Type B pancreatic cell (in vitro differentiated cells): ENCODE measurements at regions not wholly inside any gene's neighbourhood (a gene's known extent, or its start where the extent isn't known, plus 50 kb on each side); places are given as distances from the start of the nearest gene placed in this dataset.

Source experiments
- DNase-seq: peaks from one replicate; pipeline ENCODE4 v3.0.0; 2021; ENCODE audit warnings: mixed read lengths; ENCODE audit not compliant: unreplicated experiment; ENCODE audit errors: extremely low spot score
- H3K27ac Mint-ChIP-seq: 2 replicates; pipeline ENCODE4 v1.8.0; 2021; ENCODE audit warnings: mild to moderate bottlenecking, mixed read lengths
- H3K27me3 Mint-ChIP-seq: 2 replicates; pipeline ENCODE4 v1.8.0; 2021; ENCODE audit warnings: mixed read lengths
- H3K36me3 Mint-ChIP-seq: 2 replicates; pipeline ENCODE4 v1.8.0; 2021; ENCODE audit warnings: mixed read lengths
- H3K4me1 Mint-ChIP-seq: one replicate; pipeline ENCODE4 v1.8.0; 2021; ENCODE audit warnings: mixed read lengths; ENCODE audit not compliant: unreplicated experiment
- H3K4me3 Mint-ChIP-seq: 2 replicates; pipeline ENCODE4 v1.8.0; 2021; ENCODE audit warnings: mild to moderate bottlenecking, mixed read lengths
- H3K9me3 Mint-ChIP-seq: 2 replicates; pipeline ENCODE4 v1.8.0; 2021; ENCODE audit warnings: mixed read lengths
- TF ChIP-seq, protein P1 (sequence below): fragments of 200-600 bp; sonication (generic); conservative IDR thresholded peaks from 2 replicates; pipeline ENCODE4 v1.5.0; 2021; ENCODE audit warnings: antibody characterized with exemption, mild to moderate bottlenecking

DNA sequence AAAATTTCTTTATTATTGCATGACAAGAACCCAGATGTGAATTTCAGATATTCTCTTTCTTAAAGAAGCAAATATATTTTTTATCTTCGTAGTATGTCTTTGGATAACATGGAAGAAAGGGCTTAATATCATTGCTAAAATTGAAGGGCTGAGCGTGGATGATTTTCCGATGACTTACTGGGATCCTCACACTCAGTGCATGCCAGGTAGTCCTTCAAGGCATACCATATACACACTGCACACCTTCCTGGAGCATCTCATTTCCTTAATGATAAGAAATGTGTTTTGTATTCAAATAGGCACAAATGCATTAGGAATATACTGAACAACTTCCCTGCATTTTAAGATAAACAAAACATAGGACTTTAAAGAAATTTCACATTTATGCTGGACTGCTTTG, 193.9 kb upstream of the MAP3K7 start:
- TF ChIP-seq, protein P1, sequence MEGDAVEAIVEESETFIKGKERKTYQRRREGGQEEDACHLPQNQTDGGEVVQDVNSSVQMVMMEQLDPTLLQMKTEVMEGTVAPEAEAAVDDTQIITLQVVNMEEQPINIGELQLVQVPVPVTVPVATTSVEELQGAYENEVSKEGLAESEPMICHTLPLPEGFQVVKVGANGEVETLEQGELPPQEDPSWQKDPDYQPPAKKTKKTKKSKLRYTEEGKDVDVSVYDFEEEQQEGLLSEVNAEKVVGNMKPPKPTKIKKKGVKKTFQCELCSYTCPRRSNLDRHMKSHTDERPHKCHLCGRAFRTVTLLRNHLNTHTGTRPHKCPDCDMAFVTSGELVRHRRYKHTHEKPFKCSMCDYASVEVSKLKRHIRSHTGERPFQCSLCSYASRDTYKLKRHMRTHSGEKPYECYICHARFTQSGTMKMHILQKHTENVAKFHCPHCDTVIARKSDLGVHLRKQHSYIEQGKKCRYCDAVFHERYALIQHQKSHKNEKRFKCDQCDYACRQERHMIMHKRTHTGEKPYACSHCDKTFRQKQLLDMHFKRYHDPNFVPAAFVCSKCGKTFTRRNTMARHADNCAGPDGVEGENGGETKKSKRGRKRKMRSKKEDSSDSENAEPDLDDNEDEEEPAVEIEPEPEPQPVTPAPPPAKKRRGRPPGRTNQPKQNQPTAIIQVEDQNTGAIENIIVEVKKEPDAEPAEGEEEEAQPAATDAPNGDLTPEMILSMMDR = no peak
- Mint-ChIP-seq H3K4me1 (no peaks in the 10 kb centered on the region), H3K9me3 (no peaks in the 10 kb centered on the region), H3K27ac (no peak overlapping the region), H3K36me3 (no peaks in the 10 kb centered on the region), H3K27me3 (peaks cover 8% of the 10 kb centered on the region), H3K4me3 (no peak overlapping the region)
- no peak for DNase-seq

DNA sequence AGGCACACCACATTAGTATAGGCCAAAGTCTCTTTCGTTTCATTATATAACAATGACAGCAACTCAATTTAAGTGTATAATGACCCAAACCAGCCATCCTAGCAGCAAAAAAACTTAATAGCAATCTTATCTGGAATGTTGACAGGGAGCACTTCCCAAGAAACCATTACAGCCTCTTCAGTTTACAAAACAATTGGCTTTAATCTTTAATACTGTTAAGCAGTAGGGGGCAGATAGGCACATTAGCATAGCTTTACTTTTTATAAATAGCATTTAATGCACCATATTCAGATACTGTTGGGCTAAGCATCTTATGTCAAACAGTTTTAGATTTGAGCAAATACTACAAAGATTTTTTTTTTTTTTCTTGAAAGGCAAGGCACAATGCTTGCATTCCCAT, 193.3 kb upstream of the MAP3K7 start:
- no peaks in the 10 kb centered on the region for H3K9me3 Mint-ChIP-seq
- H3K27me3 Mint-ChIP-seq = peaks cover 8% of the 10 kb centered on the region
- no peaks in the 10 kb centered on the region for H3K36me3 Mint-ChIP-seq
- no peaks in the 10 kb centered on the region for H3K4me1 Mint-ChIP-seq
- TF ChIP-seq, protein P1 = no peak
- no peak for DNase-seq
- no peak overlapping the region for H3K27ac Mint-ChIP-seq
- no peak overlapping the region for H3K4me3 Mint-ChIP-seq

DNA sequence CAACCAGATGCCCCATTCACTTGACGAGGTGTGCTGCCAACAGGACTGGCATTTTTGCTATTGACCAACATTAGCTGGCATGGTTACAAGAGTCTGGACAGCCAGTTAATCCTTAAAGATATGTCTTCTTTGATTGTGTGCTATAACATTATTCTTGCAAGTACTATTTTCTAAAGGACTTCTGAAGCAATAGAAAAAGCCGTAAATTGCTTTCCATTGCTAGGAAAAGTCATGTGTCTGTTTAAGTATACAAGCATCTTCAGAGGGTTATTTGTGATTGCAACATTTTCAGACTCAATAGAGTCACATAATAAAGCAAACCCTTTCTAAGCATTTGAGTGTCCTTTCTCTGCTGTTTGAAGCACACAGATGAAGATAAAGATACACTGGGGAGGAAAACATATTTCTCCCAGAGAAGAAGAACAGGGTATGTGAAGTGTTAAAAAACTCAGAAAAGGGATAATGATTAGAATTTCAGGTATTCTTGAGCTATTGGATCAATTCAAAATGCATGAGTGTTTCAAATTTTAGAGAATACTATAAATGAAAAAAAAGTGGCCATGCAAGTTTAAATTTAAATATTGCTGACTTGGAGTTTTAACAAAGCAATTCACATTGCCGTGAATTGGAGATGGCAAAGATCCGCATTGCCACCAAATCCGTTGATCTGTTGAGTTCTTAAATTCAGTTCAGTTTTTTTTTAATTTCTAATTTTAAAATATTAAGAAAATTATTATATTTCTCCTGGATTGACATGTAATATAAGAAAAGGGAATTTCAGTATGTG, 191.7 kb upstream of the MAP3K7 start:
- H3K4me1 Mint-ChIP-seq = no peaks in the 10 kb centered on the region
- no peak overlapping the region for H3K27ac Mint-ChIP-seq

DNA sequence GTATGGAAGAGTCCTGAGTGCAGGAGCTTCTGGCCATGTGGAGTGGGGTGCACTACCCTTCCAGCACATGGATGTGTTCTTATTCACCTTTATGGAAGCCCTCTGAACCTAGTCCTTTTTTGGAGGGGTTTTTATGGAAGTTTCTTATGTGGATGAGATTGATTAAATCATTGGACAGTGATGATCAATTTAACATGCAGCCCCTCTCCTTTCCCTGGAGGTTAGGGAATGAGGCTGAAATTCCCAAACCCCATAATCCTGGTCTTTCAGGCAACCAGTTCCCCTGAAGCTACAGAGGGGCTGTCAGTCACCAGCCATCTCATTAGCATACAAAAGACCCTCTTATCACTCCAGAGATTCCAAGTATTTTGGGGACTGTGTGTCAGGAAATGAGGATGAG, 183.9 kb upstream of the MAP3K7 start:
- Mint-ChIP-seq H3K9me3 (no peaks in the 10 kb centered on the region), H3K4me1 (peaks cover 5% of the 10 kb centered on the region), H3K27ac (no peak overlapping the region), H3K36me3 (no peaks in the 10 kb centered on the region), H3K27me3 (peaks cover 6% of the 10 kb centered on the region), H3K4me3 (no peak overlapping the region)
- TF ChIP-seq, protein P1 = no peak
- DNase-seq = no peak

More for the DNA sequence above, 191.7 kb upstream of the MAP3K7 start:
- H3K36me3 Mint-ChIP-seq = no peaks in the 10 kb centered on the region
- TF ChIP-seq, protein P1 = no peak
- H3K4me3 Mint-ChIP-seq = no peak overlapping the region
- peaks cover 8% of the 10 kb centered on the region for H3K27me3 Mint-ChIP-seq
- no peaks in the 10 kb centered on the region for H3K9me3 Mint-ChIP-seq
- DNase-seq = no peak

DNA sequence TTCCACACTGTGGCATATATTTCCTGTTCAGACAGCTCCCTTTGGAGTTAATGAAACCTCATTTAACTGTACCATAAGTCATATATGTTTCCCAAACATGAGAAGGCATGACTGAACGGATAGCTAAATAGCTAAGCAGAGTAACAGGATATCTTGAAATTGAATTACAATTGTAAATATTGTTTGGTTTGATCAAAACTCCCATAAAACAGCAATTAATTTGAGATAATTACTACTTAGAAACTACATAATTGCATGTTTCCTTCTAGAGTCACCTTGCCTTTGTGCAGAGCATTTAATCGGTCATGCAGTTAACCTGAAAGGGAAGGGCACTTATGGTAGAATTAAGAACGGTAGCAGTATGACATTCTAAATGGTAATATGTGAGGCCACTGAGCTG, 179.0 kb upstream of the MAP3K7 start:
- Mint-ChIP-seq H3K36me3 (no peaks in the 10 kb centered on the region), H3K4me1 (peaks cover 11% of the 10 kb centered on the region), H3K27me3 (peaks cover 3% of the 10 kb centered on the region), H3K27ac (no peak overlapping the region), H3K4me3 (no peak overlapping the region), H3K9me3 (no peaks in the 10 kb centered on the region)
- no peak for DNase-seq
- TF ChIP-seq, protein P1 = no peak
